IMR-90 (cell line): ENCODE measurements at regions not wholly inside any gene's neighbourhood (a gene's known extent, or its start where the extent isn't known, plus 50 kb on each side); places are given as distances from the start of the nearest gene placed in this dataset.

Experiments
- CTCF ChIP-seq: conservative IDR thresholded peaks from 2 replicates; pipeline ENCODE4 v1.5.1; 2012; ENCODE audit warnings: mild to moderate bottlenecking, low read depth, low read length, improper control_type of control experiment
- MAFK ChIP-seq: IDR thresholded peaks from 2 replicates; pipeline ENCODE4 v1.6.1; 2012; ENCODE audit warnings: low read depth, low read length, improper control_type of control experiment
- MXI1 ChIP-seq: IDR thresholded peaks from 2 replicates; pipeline ENCODE4 v1.6.1; 2012; ENCODE audit warnings: low read depth, mild to moderate bottlenecking, low read length, moderate library complexity, borderline replicate concordance
- POLR2A ChIP-seq: IDR thresholded peaks from 2 replicates; pipeline ENCODE4 v1.6.1; 2012; ENCODE audit warnings: mild to moderate bottlenecking, low read depth, low read length
- RFX5 ChIP-seq: IDR thresholded peaks from 2 replicates; pipeline ENCODE4 v1.8.0; 2012; ENCODE audit warnings: low read depth, mild to moderate bottlenecking, low read length, moderate library complexity
- USF2 ChIP-seq: fragments of 150-350 bp; IDR thresholded peaks from 2 replicates; pipeline ENCODE4 v1.6.1; 2017; ENCODE audit warnings: mild to moderate bottlenecking, antibody characterized with exemption, low read length, low read depth

- TF ChIP-seq USF2 = no peak
- no peak for TF ChIP-seq RFX5
- no peak for TF ChIP-seq CTCF
- no peak for TF ChIP-seq POLR2A
- TF ChIP-seq MAFK = no peak
- no peak for TF ChIP-seq MXI1
These were observed 221.6 kb downstream of the DUSP10 start for GRCh38 chr1:221520250-221520649.
